ENCODE measurements at regions not wholly inside any gene's neighbourhood (a gene's known extent, or its start where the extent isn't known, plus 50 kb on each side); places are given as distances from the start of the nearest gene placed in this dataset.

GRCh38 chr16:6616746-6617145 is 715.9 kb upstream of the RBFOX1 start:
- TF ChIP-seq POLR2A (IDR thresholded peaks at IDR 0.05) = no peak
- TF ChIP-seq, protein P1, sequence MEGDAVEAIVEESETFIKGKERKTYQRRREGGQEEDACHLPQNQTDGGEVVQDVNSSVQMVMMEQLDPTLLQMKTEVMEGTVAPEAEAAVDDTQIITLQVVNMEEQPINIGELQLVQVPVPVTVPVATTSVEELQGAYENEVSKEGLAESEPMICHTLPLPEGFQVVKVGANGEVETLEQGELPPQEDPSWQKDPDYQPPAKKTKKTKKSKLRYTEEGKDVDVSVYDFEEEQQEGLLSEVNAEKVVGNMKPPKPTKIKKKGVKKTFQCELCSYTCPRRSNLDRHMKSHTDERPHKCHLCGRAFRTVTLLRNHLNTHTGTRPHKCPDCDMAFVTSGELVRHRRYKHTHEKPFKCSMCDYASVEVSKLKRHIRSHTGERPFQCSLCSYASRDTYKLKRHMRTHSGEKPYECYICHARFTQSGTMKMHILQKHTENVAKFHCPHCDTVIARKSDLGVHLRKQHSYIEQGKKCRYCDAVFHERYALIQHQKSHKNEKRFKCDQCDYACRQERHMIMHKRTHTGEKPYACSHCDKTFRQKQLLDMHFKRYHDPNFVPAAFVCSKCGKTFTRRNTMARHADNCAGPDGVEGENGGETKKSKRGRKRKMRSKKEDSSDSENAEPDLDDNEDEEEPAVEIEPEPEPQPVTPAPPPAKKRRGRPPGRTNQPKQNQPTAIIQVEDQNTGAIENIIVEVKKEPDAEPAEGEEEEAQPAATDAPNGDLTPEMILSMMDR (IDR thresholded peaks at IDR 0.05) = no peak
